COLO829 (cell line): ENCODE measurements at regions not wholly inside any gene's neighbourhood (a gene's known extent, or its start where the extent isn't known, plus 50 kb on each side); places are given as distances from the start of the nearest gene placed in this dataset.
"Not testable (repeated sequence)": the region's sequence is repeated elsewhere in the genome, so short reads cannot be mapped to it uniquely, and the experiment has no call there.

Experiments used
- DNase-seq: peaks from one replicate; pipeline ENCODE4 v3.0.0; 2012; ENCODE audit warnings: low spot score

DNA sequence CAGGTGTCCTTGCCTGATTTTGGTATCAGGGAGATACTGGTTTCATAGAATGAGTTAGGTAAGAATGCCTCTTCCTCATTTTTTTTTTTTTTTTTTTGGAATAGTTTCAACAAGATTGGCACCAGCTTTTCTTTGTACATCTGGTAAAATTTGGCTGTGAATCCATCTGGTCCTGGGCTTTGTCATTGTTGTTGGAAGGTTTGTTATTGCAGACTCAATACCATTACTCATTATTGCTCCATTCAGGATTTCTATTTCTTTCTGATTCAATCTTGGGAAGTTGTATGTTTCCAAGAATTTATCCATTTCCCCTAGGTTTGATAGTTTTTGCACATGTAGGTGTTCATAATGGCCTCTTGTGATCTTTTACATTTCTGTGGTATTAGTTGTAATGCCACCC lies 126.0 kb upstream of the KITLG start:
- DNase-seq = no peak

DNA sequence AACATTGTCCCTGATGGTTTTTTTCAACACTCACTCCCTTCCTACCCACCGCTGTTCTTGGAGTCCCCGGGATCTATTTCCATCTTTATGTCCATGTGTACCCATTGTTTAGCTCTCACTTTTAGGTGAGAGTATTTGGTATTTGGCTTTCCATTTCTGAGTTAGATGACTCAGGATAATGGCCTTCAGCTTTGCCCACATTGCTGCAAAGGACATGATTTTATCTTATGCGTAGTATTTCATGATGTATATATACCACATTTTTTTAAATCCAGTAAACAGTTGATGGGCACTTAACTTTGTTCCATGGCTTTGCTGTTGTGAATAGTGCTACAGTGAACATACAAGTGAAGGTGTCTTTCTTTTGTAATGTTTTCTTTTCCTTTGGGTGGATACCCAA lies 123.5 kb upstream of the KITLG start:
- DNase-seq = no peak

DNA sequence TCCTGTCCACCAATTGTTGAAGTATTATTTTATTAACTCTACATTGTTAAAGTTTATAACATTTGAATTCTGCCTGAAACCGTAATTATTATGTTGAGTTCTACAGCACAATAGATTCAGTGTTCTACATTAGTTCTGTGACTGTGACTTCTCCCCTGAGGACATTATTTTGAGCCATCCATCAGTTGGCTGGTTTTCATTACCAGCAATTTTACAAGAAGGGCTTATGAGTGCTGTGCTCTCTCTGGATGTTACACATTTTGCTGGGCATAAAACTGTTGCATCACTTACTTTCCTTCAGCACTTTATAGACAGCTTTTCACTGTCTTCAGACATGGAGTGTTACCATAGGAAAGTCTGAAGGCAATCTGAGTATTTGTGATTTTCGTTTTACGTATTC lies 118.2 kb upstream of the KITLG start:
- peak; percentile 28 for DNase-seq

DNA sequence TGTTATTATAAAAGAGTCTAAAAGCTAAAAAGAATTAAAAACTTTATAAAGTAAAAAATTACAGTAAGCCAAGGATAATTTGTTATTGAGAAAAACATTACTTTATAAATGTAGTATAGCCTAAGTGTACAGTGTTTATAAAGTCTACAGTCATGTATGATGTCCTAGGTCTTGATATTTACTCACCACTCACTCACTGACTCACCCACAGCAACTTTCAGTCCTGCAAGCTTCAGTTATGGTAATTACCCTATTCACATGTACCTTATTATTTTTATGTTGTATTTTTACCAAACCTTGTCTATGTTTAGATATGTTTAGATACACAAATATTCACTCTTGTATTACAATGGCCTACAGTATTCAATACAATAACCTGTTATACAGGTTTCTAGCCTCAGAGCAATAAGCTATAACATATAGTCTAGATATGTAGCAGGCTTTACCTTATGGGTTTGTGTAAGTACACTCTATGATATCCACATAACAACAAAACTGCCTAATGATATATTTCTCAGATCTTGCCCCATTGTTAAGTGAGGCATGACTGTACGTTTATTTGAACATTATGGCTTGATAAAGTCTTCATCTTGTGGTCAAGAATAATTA lies 113.7 kb upstream of the KITLG start:
- DNase-seq = no peak

DNA sequence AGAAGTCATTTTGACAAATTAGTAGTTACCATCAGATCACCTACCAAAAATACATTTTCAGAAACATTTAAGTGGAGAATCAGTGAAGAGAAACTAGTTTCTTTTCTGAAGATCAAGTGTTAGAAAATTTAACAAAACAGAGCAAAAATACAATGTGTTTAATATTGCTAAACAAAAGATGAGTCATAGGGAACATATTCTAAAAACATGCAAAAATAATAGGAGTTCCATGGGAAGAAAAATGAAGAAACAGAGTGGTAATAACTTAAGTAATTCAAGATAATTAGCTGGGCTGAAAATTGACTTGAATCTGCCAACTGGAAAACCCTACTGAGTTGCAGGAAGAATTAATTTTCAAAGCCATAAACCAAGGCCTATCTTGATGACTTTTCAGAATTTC lies 111.5 kb upstream of the KITLG start:
- DNase-seq = no peak

DNA sequence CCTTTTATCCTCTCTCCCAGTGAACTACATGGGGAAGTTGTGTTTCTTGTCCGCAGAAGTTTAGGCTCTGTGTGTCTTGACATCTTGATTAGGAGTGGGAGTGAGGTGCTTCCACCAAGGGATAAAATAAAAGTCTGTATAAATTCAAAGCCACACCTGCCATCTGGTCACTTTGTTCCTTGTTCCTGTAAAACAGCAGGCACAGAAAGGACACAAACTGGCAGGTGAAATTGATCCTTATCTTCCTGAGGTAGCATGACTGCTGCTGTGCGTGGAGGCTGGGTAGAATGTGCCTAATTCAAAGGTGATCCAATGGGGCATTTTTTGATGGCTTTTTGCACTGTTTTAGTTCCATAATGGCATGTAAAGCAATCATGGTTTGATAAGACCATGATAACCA lies 104.3 kb upstream of the KITLG start:
- DNase-seq = no peak

DNA sequence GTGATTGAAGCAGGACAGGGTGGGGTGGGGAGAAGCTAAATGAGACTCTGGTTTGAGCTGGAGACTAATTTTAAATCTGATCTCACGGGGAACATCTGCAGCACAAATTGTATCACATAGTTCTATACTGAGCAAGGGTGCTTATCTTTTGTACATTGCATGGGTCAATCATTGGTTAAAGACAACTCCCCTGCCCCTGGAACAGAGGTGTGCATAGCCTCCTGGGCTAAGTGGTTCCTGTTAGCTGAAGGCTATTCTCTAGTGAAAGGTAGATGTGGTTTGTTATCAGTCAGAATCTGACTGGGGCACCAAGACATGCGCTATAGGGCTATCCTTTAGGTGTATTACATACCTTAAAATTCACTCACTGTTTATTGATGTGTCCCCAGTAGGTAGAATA lies 103.9 kb upstream of the KITLG start:
- DNase-seq = no peak

DNA sequence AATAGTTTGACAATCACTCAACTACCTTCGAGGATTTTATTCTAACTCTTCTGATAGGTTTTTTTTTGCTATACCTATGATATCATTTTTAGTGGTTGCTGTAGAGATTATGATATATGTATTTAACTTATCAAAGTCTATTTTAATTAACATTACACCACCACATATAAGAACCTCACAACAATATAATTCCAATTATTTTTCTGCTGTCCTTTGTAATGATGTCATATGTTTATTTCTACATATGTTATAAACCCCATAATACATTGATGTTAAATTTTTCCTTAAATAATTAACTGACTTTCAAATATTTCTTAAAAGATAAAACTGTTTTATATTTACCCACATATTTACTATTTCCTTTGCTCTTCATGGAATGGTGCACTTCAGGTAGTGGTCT lies 103.4 kb upstream of the KITLG start:
- DNase-seq = no peak

DNA sequence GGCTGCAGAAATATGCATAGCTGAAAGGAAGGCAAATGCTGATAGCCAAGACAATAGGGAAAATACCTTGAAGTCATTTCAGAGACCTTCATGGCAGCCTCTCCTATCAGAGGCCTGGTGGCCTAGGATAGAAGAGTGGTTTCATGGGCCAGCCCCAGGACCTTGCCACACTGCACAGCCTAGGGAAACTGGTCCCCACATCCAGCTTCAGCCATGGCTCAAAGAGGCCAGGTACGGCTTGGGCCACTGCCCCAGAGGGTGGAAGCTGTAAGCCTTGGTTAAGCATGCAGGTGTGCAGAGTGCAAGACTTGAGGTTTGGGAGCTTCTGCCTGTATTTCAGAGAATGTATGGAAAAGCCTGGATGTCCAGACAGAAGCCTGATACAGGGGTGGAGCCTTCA lies 101.0 kb upstream of the KITLG start:
- no peak for DNase-seq

DNA sequence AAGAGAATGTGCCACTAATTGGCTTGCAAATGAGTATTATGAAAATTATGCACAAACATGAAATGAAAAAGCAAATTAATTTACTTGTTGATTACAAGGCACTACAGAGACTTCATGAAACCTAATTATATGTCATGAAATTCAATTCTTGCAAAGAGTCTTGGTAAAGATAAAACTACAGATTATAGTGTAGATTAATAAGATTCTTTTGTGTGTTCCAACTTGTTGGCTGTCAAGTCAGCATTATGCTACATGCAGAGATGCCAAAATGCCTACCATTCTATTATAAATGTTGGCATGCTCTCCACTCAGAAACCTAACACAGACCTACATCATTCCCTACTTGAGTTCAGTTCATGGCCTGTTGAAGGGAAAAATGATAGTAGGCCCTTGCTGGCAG lies 97.2 kb upstream of the KITLG start:
- DNase-seq = no peak

DNA sequence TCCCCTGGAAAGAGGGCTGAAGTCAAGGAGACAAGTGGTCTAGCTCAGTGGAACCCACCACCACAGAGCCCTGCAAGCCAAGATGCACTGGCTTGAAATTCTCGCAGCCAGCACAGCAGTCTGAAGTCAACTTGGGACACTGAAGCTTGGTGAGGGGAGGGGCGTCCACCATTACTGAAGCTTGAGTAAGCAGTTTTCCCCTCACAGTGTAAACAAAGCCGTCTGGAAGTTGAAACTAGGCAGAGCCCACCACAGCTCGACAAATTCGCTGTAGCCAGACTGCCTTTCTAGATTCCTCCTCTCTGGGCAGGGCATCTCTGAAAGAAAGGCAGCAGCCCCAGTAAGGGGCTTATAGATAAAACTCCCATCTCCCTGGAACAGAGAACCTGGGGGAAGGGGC lies 87.3 kb upstream of the KITLG start:
- DNase-seq = not testable (repeated sequence)

DNA sequence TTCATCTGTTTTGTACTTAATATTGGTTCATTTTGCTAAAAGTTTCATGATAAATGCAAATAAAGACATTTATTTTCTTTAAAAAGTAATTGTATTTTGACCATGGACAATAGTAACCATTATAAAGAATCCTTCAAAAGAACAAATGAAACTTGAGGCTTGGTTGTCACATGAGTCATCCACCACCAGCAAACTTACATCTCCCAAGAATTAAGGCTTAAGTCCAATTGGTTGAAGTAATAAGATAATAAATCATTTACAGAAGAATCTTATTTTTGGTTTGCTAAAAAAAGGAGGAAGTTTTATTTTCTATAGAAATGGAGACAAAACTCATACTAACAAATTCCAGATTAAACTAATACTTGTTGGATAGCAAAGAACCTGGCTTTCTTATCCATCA lies 84.8 kb upstream of the KITLG start:
- DNase-seq = peak; percentile 19

DNA sequence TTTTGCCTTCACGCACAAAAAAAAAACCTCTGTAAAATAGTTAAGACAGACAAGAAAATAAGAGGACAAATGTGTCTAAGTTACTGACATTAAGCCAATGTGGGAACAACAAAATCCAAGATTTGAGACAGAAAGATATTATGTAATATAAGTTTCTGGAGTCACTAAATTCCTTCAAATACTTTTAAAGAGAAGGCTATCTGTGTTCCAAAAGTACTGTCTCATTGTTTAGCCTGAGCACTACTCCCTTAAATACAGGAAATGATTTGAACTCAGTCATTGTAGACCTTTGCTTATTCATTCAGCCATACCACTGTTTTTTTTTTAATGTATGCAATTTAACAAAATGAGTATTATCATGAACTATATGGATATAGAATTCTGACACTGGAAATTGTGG lies 82.7 kb upstream of the KITLG start:
- DNase-seq = peak; percentile 45

DNA sequence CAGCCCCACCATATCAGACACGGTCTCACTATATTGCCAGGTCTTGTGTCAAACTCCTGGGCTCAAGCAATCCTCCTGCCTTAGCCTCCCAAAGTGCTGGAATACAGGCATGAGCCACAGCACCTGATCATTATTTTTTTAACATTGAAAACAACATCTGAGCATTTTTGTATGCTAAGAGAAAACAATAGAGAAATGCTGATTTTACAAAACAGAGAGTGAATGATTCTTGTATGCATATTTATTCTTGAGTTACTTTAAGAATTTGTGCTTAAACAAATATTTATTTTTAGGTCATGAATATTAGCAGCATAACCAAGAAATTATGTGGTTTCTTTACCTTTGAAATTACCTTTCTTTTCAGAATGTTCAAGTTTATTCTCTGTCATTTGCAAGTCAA lies 81.8 kb upstream of the KITLG start:
- DNase-seq = no peak

DNA sequence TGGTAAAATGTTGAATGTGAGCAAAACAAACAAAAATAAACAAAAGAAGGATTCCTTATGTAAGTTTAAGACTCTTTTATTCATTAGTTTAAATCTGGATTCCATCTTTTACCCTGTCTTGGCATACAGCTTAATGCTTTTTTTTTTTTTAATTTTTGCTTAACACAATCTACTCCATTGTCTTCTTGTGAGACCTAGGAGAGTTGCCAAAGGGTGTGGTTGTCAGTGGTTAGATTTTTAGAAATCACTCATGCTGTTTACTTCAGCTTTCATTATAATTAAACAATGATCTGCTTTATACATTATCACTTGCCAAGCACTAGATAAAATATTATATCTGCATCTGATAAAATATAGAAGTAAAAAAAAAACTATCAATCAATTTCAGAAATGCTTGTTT lies 77.7 kb upstream of the KITLG start:
- DNase-seq = peak; percentile 39

DNA sequence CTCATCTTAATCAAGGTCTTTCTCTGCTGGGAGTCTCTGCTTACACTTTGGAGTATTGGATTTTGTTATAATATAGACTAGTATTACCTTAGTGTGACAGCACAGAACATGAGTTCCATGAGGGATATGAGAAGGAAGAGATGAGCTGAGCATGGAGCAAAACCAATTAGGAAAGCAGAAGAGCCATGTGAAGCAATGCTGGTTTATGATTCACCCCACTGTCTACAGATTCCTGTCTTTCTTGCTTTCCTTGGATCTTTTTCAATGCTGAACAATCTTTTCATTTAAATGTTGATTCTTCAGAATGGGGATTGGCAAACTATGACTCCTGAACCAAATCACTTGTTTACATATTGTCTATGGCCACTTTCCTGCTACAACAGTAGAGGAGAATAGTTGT lies 70.4 kb upstream of the KITLG start:
- no peak for DNase-seq

DNA sequence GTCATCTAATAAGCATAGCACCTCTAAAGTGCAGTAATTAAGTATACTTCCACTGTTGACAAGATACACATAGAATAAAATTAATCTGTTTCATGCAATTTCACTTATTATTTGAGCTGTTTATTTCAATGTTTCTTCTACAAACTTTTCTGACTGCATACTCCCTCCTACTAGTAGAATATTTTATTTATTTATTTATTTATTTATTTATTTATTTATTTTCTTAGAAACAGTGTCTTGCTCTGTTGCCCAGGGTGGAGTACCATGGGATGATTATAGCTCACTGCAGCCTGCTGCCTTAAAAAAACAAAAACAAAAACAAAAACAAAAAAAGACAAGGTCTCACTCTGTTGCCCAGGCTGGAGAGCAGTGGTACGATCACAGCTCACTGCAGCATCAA lies 68.4 kb upstream of the KITLG start:
- DNase-seq = no peak

DNA sequence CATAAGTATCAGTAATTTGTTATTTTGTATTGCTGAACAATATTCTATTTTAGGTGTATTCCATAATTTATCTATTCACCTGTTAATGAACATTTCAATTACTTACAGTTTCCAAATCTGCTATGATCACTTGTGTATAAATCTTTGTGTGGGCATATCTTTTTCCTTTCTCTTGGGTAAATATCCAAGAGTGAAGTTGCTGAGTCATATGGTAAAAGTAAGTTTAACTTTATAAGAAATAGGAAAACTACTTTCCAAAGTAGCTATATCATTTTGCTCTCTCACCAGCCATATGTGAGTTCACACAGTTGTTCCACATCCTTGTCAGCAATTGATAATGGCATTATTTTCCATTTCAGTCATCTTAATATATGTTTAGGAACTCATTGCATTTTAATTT lies 66.6 kb upstream of the KITLG start:
- DNase-seq = no peak

DNA sequence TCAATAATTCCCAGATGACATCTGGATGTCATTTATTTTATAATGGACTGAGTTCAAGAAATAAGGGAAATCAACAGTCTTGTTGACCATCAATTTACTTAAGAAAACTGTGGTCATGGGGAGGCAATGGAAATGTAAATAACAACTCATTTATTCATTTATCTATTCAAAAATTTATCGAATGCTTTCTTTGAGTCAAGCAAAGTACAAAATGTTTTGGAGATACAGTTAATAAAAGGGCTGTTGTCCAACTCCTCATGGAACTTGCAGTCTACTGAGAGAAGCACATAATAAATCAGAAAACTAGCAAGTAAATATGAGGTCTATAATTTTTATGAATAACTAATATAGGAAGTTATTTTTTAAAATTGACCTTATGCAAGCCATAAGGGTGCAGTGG lies 65.5 kb upstream of the KITLG start:
- DNase-seq = no peak

DNA sequence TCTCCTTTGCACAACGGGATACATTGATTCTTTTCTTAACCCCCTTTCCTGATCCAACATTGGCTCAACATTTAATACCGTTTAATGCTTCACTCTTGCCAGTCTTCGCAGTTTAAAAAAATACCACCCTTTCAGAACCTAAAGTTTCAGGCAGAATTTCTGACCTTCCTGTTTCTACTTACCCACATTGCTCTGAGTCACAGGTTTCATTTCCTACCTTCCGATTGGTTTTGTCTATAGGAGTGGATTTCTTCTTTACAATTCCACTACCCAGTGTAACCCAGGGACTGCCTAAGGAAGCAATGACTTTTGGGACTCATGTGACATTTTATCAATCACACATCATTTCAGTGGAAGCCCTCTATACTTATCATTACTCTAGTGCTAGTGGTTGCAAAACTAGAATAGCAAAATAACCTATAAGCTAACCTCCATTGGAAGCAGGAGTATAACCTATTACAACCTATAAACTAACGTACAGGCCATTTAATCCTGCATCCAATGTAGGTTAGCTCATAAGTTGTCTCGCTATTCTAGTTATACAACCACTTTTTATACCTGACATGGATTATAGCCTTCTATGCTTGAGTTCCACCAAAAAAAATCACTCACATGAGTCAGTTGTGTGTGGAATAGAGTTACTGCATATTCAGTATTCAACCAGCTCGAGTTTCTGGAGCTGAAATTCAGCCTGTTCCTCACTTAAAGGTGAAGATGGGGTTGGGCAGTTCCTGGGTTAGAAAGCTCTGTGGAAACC lies 64.9 kb upstream of the KITLG start:
- DNase-seq = no peak

DNA sequence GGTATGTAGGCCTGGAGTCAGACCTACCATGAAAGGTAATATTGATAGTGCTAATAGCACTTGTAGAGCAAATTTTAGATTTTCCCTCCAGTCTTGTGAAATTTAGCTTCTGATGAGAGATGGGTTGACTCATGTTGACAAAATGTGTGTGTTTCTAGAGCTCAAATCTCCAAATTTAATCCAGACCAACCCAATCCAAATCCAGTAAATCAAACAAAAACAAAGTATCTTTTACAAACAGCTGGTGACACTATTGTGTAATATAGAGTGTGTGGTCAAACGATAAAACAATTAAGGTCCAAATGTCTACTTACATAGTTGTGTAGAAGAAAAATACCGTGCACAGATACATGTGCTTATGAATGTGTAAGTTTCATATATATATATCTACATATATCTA lies 63.4 kb upstream of the KITLG start:
- DNase-seq = no peak

DNA sequence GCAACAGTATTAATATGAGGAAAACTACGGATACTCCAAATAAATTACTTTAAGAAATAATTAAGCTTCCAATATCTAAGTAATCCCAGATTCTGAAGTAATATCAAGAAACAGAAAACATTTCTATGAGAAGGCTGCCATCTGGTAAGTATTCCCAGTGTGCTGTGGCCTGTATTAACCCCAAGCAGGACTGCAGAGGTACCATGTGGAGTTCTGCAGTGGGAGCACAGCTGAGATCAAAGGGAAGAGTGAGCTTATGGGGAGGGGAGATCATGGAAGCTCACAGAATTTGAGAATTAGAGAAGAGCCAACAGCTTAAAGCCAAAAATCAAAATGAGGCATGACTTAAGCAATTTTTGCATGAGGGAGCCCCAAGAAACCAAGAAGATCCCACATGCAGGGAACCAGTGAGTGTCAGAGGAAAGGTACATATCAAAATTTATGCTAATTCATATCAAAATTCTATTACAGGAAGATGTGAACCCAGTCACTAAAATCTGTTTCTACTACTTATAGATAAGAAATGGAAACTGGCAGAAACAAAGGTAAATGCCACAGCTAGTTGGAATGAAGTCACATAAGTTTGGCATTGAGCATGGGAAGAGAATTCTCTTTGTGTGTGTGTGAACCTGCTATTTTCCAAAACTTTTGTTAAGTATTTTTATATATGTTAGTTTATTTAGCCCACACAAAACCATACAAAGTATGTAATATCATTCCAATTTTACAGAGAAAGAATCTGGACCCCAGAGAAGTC lies 62.6 kb upstream of the KITLG start:
- DNase-seq = no peak

DNA sequence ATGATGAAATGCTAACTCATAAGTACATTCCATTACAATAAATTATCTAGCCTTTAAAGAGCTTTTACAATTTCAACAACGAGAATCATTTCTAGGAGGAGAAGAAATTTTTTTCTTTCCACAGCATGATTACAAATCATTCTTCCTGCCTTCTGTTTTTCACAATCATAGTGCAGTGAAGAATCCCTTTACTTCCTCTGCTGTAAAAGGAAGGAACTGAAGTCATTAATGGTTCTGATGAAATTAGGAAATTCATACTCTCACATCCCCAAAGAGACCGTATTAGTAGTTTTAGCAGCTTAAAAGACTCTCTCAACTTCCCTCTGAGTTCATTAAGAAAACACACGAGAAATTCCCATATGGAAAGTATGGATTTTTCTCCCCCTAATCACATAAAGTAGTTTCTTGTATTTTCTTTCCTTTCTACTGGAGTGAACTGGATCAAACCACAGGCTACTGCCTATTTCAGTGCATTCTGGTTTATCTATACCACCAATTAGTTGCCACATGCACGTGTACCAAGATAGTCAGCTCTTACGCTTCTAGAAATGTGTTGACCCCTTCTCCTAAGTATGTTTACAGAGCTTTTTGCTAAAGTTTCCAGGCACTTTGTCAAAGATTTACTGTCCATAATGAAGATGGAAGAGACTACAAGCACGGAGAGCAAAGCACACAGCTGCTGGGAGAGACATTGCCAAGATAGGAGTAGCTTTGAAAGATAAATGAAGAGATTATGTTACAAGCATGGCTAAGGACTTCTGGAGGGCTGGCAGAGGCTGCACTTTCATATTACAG lies 58.9 kb upstream of the KITLG start:
- no peak for DNase-seq
